DND-41 (cell line): ENCODE measurements at regions not wholly inside any gene's neighbourhood (a gene's known extent, or its start where the extent isn't known, plus 50 kb on each side); places are given as distances from the start of the nearest gene placed in this dataset.

Experiments used
- ATAC-seq: fragments of 200-7000 bp; cut with Tn5 transposase; 3 replicates; pipeline ENCODE4 v1.9.1; 2021; ENCODE audit warnings: low read depth; ENCODE audit not compliant: insufficient read depth
- DNase-seq: peaks from one replicate; pipeline ENCODE4 v3.0.0-alpha.2; 2020
- H2AFZ ChIP-seq: 2 replicates; pipeline ENCODE4 v1.6.0; 2012; ENCODE audit warnings: low read depth, low read length
- H3K27ac ChIP-seq: 2 replicates; pipeline ENCODE4 v1.5.1; 2012; ENCODE audit warnings: low read length, inconsistent platforms
- H3K27me3 ChIP-seq: fragments of 200-600 bp; sonication (generic); 2 replicates; pipeline ENCODE4 v1.6.0; 2012; ENCODE audit warnings: low read length, mild to moderate bottlenecking, inconsistent platforms; ENCODE audit not compliant: insufficient read depth, poor library complexity
- H3K36me3 ChIP-seq: 2 replicates; pipeline ENCODE4 v1.5.1; 2012; ENCODE audit warnings: low read length, inconsistent platforms; ENCODE audit not compliant: insufficient read depth
- H3K4me1 ChIP-seq: 2 replicates; pipeline ENCODE4 v1.5.1; 2012; ENCODE audit warnings: mild to moderate bottlenecking, low read length; ENCODE audit not compliant: insufficient read depth
- H3K4me2 ChIP-seq: 2 replicates; pipeline ENCODE4 v1.6.0; 2012; ENCODE audit warnings: mild to moderate bottlenecking, moderate library complexity, low read length, inconsistent platforms; ENCODE audit not compliant: insufficient read depth
- H3K4me3 ChIP-seq, 2 experiments: fragments of 200-600 bp in 1 of 2; shearing (Covaris generic) in 1 of 2; 2 replicates each; pipeline ENCODE4 v1.5.1; 2012 to 2016; ENCODE audit warnings: inconsistent platforms in 2 of 2, low read length in 2 of 2, mild to moderate bottlenecking in 2 of 2, low read depth in 1 of 2, moderate library complexity in 1 of 2
- H3K79me2 ChIP-seq: 2 replicates; pipeline ENCODE4 v1.6.0; 2012; ENCODE audit warnings: low read length, inconsistent platforms; ENCODE audit not compliant: insufficient read depth
- H3K9ac ChIP-seq: 2 replicates; pipeline ENCODE4 v1.6.0; 2012; ENCODE audit warnings: low read depth, mild to moderate bottlenecking, inconsistent platforms, low read length, moderate library complexity
- H3K9me3 ChIP-seq: 2 replicates; pipeline ENCODE4 v1.5.1; 2012; ENCODE audit warnings: low read length, moderate library complexity, mild to moderate bottlenecking, inconsistent platforms; ENCODE audit not compliant: insufficient read depth, severe bottlenecking
- H4K20me1 ChIP-seq: 2 replicates; pipeline ENCODE4 v1.6.0; 2012; ENCODE audit warnings: low read length; ENCODE audit not compliant: insufficient read depth
- CTCF ChIP-seq: IDR thresholded peaks from 2 replicates; pipeline ENCODE4 v1.5.1; 2012; ENCODE audit warnings: borderline replicate concordance, low read length, moderate library complexity, mild to moderate bottlenecking; ENCODE audit not compliant: poor library complexity, severe bottlenecking; ENCODE audit errors: extremely low read depth
- EZH2 ChIP-seq: IDR thresholded peaks from 3 replicates; pipeline ENCODE4 v1.6.1; 2012; ENCODE audit warnings: borderline replicate concordance, low read depth, mild to moderate bottlenecking, moderate library complexity, low read length, inconsistent platforms; ENCODE audit not compliant: severe bottlenecking

GRCh38 chr3:99551520-99551919 is 86.9 kb upstream of the COL8A1 start:
- H3K4me3 ChIP-seq = no peak overlapping the region
- no peaks in the 10 kb centered on the region for H3K27me3 ChIP-seq
- ATAC-seq (no peak), DNase-seq (no peak)
- no peak overlapping the region for H3K27ac ChIP-seq
- TF ChIP-seq CTCF = no peak
- TF ChIP-seq EZH2 = no peak
- no peaks in the 10 kb centered on the region for H3K4me1 ChIP-seq
- no peaks in the 10 kb centered on the region for H3K79me2 ChIP-seq
- H3K4me2 ChIP-seq = no peak overlapping the region
- H4K20me1 ChIP-seq = no peaks in the 10 kb centered on the region
- H3K9ac ChIP-seq = no peak overlapping the region
- H3K36me3 ChIP-seq = no peaks in the 10 kb centered on the region
- H3K9me3 ChIP-seq = no peaks in the 10 kb centered on the region
- H2AFZ ChIP-seq = no peak overlapping the region

GRCh38 chr3:99549957-99550603 is 88.3 kb upstream of the COL8A1 start:
- no peak overlapping the region for H3K27ac ChIP-seq
- no peak overlapping the region for H3K4me3 ChIP-seq
- H3K9ac ChIP-seq = no peak overlapping the region
- H3K9me3 ChIP-seq = no peaks in the 10 kb centered on the region
- H3K4me1 ChIP-seq = no peaks in the 10 kb centered on the region
- no peak overlapping the region for H2AFZ ChIP-seq
- TF ChIP-seq CTCF (no peak), EZH2 (no peak)
- no peaks in the 10 kb centered on the region for H3K27me3 ChIP-seq
- H4K20me1 ChIP-seq = no peaks in the 10 kb centered on the region
- no peak for ATAC-seq
- no peak for DNase-seq
- H3K36me3 ChIP-seq = no peaks in the 10 kb centered on the region
- no peaks in the 10 kb centered on the region for H3K79me2 ChIP-seq
- H3K4me2 ChIP-seq = no peak overlapping the region

GRCh38 chr3:99549220-99549619 is 89.2 kb upstream of the COL8A1 start:
- Histone ChIP-seq H4K20me1 (no peaks in the 10 kb centered on the region), H3K9me3 (no peaks in the 10 kb centered on the region), H3K79me2 (no peaks in the 10 kb centered on the region), H3K27me3 (no peaks in the 10 kb centered on the region), H2AFZ (no peak overlapping the region), H3K9ac (no peak overlapping the region), H3K4me3 (no peak overlapping the region), H3K4me2 (no peak overlapping the region), H3K4me1 (no peaks in the 10 kb centered on the region), H3K36me3 (no peaks in the 10 kb centered on the region), H3K27ac (no peak overlapping the region)
- ATAC-seq = no peak
- TF ChIP-seq CTCF = no peak
- no peak for TF ChIP-seq EZH2
- no peak for DNase-seq
